Mucosa of descending colon (tissue), 3 donors: ENCODE measurements at regions not wholly inside any gene's neighbourhood (a gene's known extent, or its start where the extent isn't known, plus 50 kb on each side); places are given as distances from the start of the nearest gene placed in this dataset.

Source experiments
- ATAC-seq: fragments of 200-7000 bp; cut with Tn5 transposase; one replicate; pipeline ENCODE4 v1.9.1; 2020; ENCODE audit warnings: mild to moderate bottlenecking, moderate library complexity
- DNase-seq, 3 donors: peaks; one replicate each; pipeline ENCODE4 v3.0.0-alpha.2; 2020
- H3K36me3 ChIP-seq: fragments of 200-600 bp; one replicate; pipeline ENCODE4 v1.8.0; 2021; ENCODE audit warnings: low read depth, mild to moderate bottlenecking
- H3K4me1 ChIP-seq: fragments of 200-600 bp; one replicate; pipeline ENCODE4 v1.8.0; 2021; ENCODE audit warnings: low read depth, mild to moderate bottlenecking
- H3K4me3 ChIP-seq: fragments of 200-600 bp; one replicate; pipeline ENCODE4 v1.8.0; 2021; ENCODE audit warnings: mild to moderate bottlenecking
- H3K9me3 ChIP-seq: fragments of 200-600 bp; one replicate; pipeline ENCODE4 v1.8.0; 2021; ENCODE audit warnings: mild to moderate bottlenecking
- intact Hi-C, 2 donors: fragments of 100-400 bp; cut with DNase I in 1 of 2; cut with micrococcal nuclease in 1 of 2; formaldehyde crosslinking; loops; one replicate each; pipeline versions ENCODE4 v1.11.0 to v1.11.1; 2022; cut with DNase I, micrococcal nuclease
- TF ChIP-seq, protein P1 (sequence below): fragments of 200-600 bp; IDR thresholded peaks from one replicate; pipeline ENCODE4 v1.8.0; 2022; ENCODE audit warnings: antibody characterized with exemption, mild to moderate bottlenecking
- donor health status: DM: no; HTN: no; CAD: no; lungs with moderate emphysema.
- donor health status: DM: no; HTN: no; CAD: no.
- donor health status: DM: no; HTN: yes; CAD: no.

GRCh38 chr6:22828179-22829062 lies 259.1 kb downstream of the HDGFL1 start:
- Histone ChIP-seq H3K36me3 (no peaks in the 10 kb centered on the region), H3K4me3 (no peak overlapping the region), H3K4me1 (no peaks in the 10 kb centered on the region), H3K9me3 (no peaks in the 10 kb centered on the region)
- intact Hi-C loops: no loop called here
- peak in 1 of 3 donors; percentile 24 for DNase-seq
- peak; percentile 87 for ATAC-seq
- TF ChIP-seq, protein P1, sequence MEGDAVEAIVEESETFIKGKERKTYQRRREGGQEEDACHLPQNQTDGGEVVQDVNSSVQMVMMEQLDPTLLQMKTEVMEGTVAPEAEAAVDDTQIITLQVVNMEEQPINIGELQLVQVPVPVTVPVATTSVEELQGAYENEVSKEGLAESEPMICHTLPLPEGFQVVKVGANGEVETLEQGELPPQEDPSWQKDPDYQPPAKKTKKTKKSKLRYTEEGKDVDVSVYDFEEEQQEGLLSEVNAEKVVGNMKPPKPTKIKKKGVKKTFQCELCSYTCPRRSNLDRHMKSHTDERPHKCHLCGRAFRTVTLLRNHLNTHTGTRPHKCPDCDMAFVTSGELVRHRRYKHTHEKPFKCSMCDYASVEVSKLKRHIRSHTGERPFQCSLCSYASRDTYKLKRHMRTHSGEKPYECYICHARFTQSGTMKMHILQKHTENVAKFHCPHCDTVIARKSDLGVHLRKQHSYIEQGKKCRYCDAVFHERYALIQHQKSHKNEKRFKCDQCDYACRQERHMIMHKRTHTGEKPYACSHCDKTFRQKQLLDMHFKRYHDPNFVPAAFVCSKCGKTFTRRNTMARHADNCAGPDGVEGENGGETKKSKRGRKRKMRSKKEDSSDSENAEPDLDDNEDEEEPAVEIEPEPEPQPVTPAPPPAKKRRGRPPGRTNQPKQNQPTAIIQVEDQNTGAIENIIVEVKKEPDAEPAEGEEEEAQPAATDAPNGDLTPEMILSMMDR: peak; percentile 8

- ATAC-seq (no peak), DNase-seq (no peak)
- TF ChIP-seq, protein P1: no peak
- H3K4me1 ChIP-seq: no peaks in the 10 kb centered on the region
- no peaks in the 10 kb centered on the region for H3K9me3 ChIP-seq
- no peaks in the 10 kb centered on the region for H3K36me3 ChIP-seq
- H3K4me3 ChIP-seq: no peak overlapping the region
- intact Hi-C loops: no loop called here
Measured at GRCh38 chr6:22829070-22829469, 259.7 kb downstream of the HDGFL1 start.

DNA sequence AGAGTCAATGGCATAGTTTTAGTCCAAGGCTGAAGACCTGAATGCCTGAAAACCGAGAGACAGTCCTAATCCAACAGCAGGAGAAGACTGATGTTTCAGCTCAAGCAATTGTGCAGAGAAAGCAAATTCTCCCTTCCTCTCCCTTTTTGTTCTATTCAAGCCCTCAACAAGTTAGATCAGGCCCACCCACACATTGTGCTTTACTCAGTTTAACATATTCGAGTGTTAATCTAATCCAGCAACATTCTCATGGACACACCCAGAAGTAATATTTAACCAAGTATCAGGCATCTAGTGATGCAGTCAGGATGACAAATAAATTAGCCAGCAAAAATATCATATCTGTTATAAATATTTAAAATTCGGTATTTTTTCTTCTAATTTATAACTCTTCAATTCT lies 261.1 kb downstream of the HDGFL1 start:
- ATAC-seq: no peak

GRCh38 chr6:22833191-22833590 lies 263.8 kb downstream of the HDGFL1 start:
- TF ChIP-seq, protein P1: no peak
- ATAC-seq: no peak
- intact Hi-C loops: no loop called here
- Histone ChIP-seq H3K4me3 (no peak overlapping the region), H3K4me1 (no peaks in the 10 kb centered on the region), H3K9me3 (peaks cover 4% of the 10 kb centered on the region), H3K36me3 (no peaks in the 10 kb centered on the region)
- DNase-seq: no peak

More for the DNA sequence above, 261.1 kb downstream of the HDGFL1 start:
- DNase-seq: no peak
- H3K4me3 ChIP-seq: no peak overlapping the region
- H3K4me1 ChIP-seq: no peaks in the 10 kb centered on the region
- no peaks in the 10 kb centered on the region for H3K36me3 ChIP-seq
- TF ChIP-seq, protein P1: no peak
- intact Hi-C loops: no loop called here
- H3K9me3 ChIP-seq: no peaks in the 10 kb centered on the region

DNA sequence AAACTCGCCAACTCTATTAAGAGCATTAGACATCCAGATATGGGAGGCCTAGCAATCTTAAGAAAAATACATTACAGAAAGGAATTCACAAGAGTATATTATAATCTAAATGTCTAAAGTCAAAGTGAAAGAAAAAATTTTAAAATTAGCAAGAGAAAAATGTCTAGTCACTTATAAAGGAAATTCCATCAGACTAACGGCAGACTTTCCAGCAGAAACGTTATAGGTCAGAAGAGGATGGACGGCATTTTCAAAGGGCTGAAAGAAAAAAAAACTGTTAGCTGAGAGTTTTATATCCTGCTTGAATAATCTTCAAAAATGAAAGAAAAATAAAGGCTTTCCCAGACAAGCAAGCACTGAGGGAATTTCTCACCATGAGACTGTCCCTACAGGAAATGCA lies 269.0 kb downstream of the HDGFL1 start:
- intact Hi-C loops: no loop called here
- no peaks in the 10 kb centered on the region for H3K4me1 ChIP-seq
- no peak overlapping the region for H3K4me3 ChIP-seq
- ATAC-seq: no peak
- TF ChIP-seq, protein P1: no peak
- no peaks in the 10 kb centered on the region for H3K36me3 ChIP-seq
- DNase-seq: no peak
- H3K9me3 ChIP-seq: peaks cover 10% of the 10 kb centered on the region
